ENCODE measurements at regions not wholly inside any gene's neighbourhood (a gene's known extent, or its start where the extent isn't known, plus 50 kb on each side); places are given as distances from the start of the nearest gene placed in this dataset.
A peak's percentile ranks its signal among the peaks of the same experiment; 100 is the strongest.

DNA sequence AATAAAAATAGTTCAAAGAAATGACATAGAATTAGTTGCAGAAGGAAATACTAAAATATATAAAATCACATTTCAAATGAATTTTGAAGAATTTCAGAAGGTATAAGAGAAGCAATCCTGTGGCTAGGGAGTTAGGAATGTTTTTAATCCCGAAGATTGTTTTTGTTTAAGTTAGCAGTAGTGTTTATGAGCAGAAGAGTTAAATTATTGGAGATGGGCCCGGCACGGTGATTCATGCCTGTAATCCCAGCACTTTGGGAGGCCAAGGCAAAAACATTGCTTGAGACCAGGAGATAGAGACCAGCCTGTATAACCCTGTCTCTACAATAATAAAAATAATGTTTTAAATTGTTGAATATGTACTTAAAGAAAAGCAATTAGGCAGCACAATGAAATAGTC, 432.5 kb downstream of the MFSD1 start:
- H3K27me3 ChIP-seq (ENCODE audit: control insufficient read depth, insufficient read depth, low read length) = no peaks in the 10 kb centered on the region
- no peak overlapping the region for H3K27ac ChIP-seq (ENCODE audit: insufficient read depth, low read length)
- no peak overlapping the region for H3K9ac ChIP-seq (ENCODE audit: insufficient read depth, low read length)
- no peak overlapping the region for H3K4me3 ChIP-seq (replicated peaks in 1 of 4; ENCODE audit: control extremely low read depth in 1 of 4, insufficient read depth in 1 of 4, low read depth in 3 of 4, low read length in 4 of 4)
- no peak overlapping the region for H3K4me2 ChIP-seq (ENCODE audit: extremely low read depth, insufficient read depth, low read length)
- peaks cover 2% of the 10 kb centered on the region for H3K4me1 ChIP-seq (ENCODE audit: control insufficient read depth, extremely low read depth, insufficient read depth, low read length)
- peak in 1 of 2 donors; percentile 56 for DNase-seq (ENCODE audit: low read depth in 2 of 2)
- H2AFZ ChIP-seq (ENCODE audit: low read length) = no peak overlapping the region
- TF ChIP-seq EZH2 (IDR thresholded peaks at IDR 0.05; ENCODE audit: low read length, missing control alignments) = no peak
- TF ChIP-seq, protein P1, sequence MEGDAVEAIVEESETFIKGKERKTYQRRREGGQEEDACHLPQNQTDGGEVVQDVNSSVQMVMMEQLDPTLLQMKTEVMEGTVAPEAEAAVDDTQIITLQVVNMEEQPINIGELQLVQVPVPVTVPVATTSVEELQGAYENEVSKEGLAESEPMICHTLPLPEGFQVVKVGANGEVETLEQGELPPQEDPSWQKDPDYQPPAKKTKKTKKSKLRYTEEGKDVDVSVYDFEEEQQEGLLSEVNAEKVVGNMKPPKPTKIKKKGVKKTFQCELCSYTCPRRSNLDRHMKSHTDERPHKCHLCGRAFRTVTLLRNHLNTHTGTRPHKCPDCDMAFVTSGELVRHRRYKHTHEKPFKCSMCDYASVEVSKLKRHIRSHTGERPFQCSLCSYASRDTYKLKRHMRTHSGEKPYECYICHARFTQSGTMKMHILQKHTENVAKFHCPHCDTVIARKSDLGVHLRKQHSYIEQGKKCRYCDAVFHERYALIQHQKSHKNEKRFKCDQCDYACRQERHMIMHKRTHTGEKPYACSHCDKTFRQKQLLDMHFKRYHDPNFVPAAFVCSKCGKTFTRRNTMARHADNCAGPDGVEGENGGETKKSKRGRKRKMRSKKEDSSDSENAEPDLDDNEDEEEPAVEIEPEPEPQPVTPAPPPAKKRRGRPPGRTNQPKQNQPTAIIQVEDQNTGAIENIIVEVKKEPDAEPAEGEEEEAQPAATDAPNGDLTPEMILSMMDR (conservative IDR thresholded peaks at IDR 0.05 in 1 of 2, IDR thresholded peaks at IDR 0.05 in 1 of 2; ENCODE audit: low read depth in 1 of 2, low read length in 2 of 2) = no peak
- H3K79me2 ChIP-seq (ENCODE audit: control insufficient read depth, insufficient read depth, low read length) = no peaks in the 10 kb centered on the region
- H3K36me3 ChIP-seq (ENCODE audit: control insufficient read depth, insufficient read depth, low read length) = no peaks in the 10 kb centered on the region
- H3K9me3 ChIP-seq (ENCODE audit: control insufficient read depth, insufficient read depth, low read depth, low read length) = no peaks in the 10 kb centered on the region
- no peaks in the 10 kb centered on the region for H4K20me1 ChIP-seq (ENCODE audit: control insufficient read depth, extremely low read depth, insufficient read depth, low read length)

DNA sequence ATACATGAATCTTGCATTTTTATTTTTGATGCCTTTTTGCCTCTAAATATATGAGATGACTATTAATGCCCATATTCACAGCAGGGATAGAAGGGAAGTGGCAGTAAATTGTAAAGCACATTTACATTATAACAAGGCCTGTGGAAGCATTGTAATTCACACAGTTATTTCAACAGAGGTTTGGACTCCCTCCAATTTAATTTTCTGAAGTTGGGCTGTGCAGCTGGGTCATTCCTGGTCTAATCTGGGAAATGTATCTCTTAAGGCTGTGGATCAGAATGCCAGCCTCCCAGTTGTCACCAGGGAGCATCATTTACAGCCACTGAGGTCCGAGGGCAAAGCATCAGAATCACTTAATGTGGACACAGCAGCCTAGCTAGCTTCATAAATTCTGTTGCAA, 434.5 kb downstream of the MFSD1 start:
- DNase-seq (ENCODE audit: low read depth in 2 of 2) = peak in 1 of 2 donors; percentile 39
- H3K79me2 ChIP-seq (ENCODE audit: control insufficient read depth, insufficient read depth, low read length) = no peaks in the 10 kb centered on the region
- no peak overlapping the region for H3K4me3 ChIP-seq (replicated peaks in 1 of 4; ENCODE audit: control extremely low read depth in 1 of 4, insufficient read depth in 1 of 4, low read depth in 3 of 4, low read length in 4 of 4)
- H2AFZ ChIP-seq (ENCODE audit: low read length) = no peak overlapping the region
- H3K9ac ChIP-seq (ENCODE audit: insufficient read depth, low read length) = no peak overlapping the region
- peaks cover 2% of the 10 kb centered on the region for H3K4me1 ChIP-seq (ENCODE audit: control insufficient read depth, extremely low read depth, insufficient read depth, low read length)
- TF ChIP-seq, protein P1 (conservative IDR thresholded peaks at IDR 0.05 in 1 of 2, IDR thresholded peaks at IDR 0.05 in 1 of 2; ENCODE audit: low read depth in 1 of 2, low read length in 2 of 2) = no peak
- TF ChIP-seq EZH2 (IDR thresholded peaks at IDR 0.05; ENCODE audit: low read length, missing control alignments) = no peak
- H3K4me2 ChIP-seq (ENCODE audit: extremely low read depth, insufficient read depth, low read length) = no peak overlapping the region
- H3K9me3 ChIP-seq (ENCODE audit: control insufficient read depth, insufficient read depth, low read depth, low read length) = no peaks in the 10 kb centered on the region
- H3K27ac ChIP-seq (ENCODE audit: insufficient read depth, low read length) = no peak overlapping the region
- no peaks in the 10 kb centered on the region for H3K36me3 ChIP-seq (ENCODE audit: control insufficient read depth, insufficient read depth, low read length)
- H3K27me3 ChIP-seq (ENCODE audit: control insufficient read depth, insufficient read depth, low read length) = no peaks in the 10 kb centered on the region
- no peaks in the 10 kb centered on the region for H4K20me1 ChIP-seq (ENCODE audit: control insufficient read depth, extremely low read depth, insufficient read depth, low read length)

DNA sequence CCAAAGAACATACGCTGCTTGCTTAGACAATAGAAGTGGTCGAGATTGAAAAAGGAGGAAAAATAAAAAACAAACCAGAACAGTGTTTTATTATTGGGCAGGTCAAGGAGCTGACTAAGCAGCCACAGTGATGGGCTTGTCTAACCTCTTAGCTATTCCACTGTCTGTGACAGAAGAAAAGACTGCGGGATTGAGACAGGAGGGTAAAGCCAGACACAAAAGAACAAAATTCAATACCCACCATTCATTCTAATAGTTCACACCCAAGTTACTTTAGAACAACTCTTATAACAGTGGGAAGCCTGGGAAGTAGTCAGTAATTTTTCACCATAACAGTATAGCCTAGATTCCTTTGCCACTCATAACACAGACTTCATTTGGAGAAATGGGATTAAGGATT, 435.4 kb downstream of the MFSD1 start:
- no peak overlapping the region for H2AFZ ChIP-seq (ENCODE audit: low read length)
- TF ChIP-seq, protein P1 (conservative IDR thresholded peaks at IDR 0.05 in 1 of 2, IDR thresholded peaks at IDR 0.05 in 1 of 2; ENCODE audit: low read depth in 1 of 2, low read length in 2 of 2) = no peak

More for the DNA sequence above, 435.4 kb downstream of the MFSD1 start:
- Histone ChIP-seq H3K9ac (ENCODE audit: insufficient read depth, low read length) (no peak overlapping the region), H3K36me3 (ENCODE audit: control insufficient read depth, insufficient read depth, low read length) (no peaks in the 10 kb centered on the region), H3K9me3 (ENCODE audit: control insufficient read depth, insufficient read depth, low read depth, low read length) (no peaks in the 10 kb centered on the region), H3K4me3 (replicated peaks in 1 of 4; ENCODE audit: control extremely low read depth in 1 of 4, insufficient read depth in 1 of 4, low read depth in 3 of 4, low read length in 4 of 4) (no peak overlapping the region), H3K4me2 (ENCODE audit: extremely low read depth, insufficient read depth, low read length) (no peak overlapping the region), H3K4me1 (ENCODE audit: control insufficient read depth, extremely low read depth, insufficient read depth, low read length) (peaks cover 2% of the 10 kb centered on the region), H3K27me3 (ENCODE audit: control insufficient read depth, insufficient read depth, low read length) (no peaks in the 10 kb centered on the region), H4K20me1 (ENCODE audit: control insufficient read depth, extremely low read depth, insufficient read depth, low read length) (no peaks in the 10 kb centered on the region), H3K79me2 (ENCODE audit: control insufficient read depth, insufficient read depth, low read length) (no peaks in the 10 kb centered on the region), H3K27ac (ENCODE audit: insufficient read depth, low read length) (no peak overlapping the region)
- peak in 1 of 2 donors; percentile 77 for DNase-seq (ENCODE audit: low read depth in 2 of 2)
